ENCODE measurements at regions not wholly inside any gene's neighbourhood (a gene's known extent, or its start where the extent isn't known, plus 50 kb on each side); places are given as distances from the start of the nearest gene placed in this dataset.

GRCh38 chr3:164903820-164904451 lies 174.4 kb downstream of the SI start:
- TF ChIP-seq CTCF (conservative IDR thresholded peaks at IDR 0.05 in 1 of 2, IDR thresholded peaks at IDR 0.05 in 1 of 2; ENCODE audit: low read depth in 1 of 2, low read length in 2 of 2) (no peak), EZH2 (IDR thresholded peaks at IDR 0.05; ENCODE audit: low read length, missing control alignments) (no peak)
